Renal cortical epithelial cell (primary cell): ENCODE measurements at regions not wholly inside any gene's neighbourhood (a gene's known extent, or its start where the extent isn't known, plus 50 kb on each side); places are given as distances from the start of the nearest gene placed in this dataset.

Experiments used
- DNase-seq: peaks from one replicate; pipeline ENCODE4 v3.0.0-alpha.2; 2011; ENCODE audit warnings: low read depth

GRCh38 chr1:240672132-240672811, 60.3 kb upstream of the GREM2 start:
- no peak for DNase-seq

GRCh38 chr1:240667351-240667750, 55.4 kb upstream of the GREM2 start:
- no peak for DNase-seq

- DNase-seq, result no peak
Observed at GRCh38 chr1:240666568-240667198, 54.7 kb upstream of the GREM2 start.

GRCh38 chr1:240663169-240663879, 51.4 kb upstream of the GREM2 start:
- no peak for DNase-seq
